NCI-H748 treated with DMSO at 0.1 percent for 48 hours (cell line): ENCODE measurements at regions not wholly inside any gene's neighbourhood (a gene's known extent, or its start where the extent isn't known, plus 50 kb on each side); places are given as distances from the start of the nearest gene placed in this dataset.

ENCODE experiments used
- DNase-seq: peaks from one replicate; lab custom pipeline; 2025; lab: John Stamatoyannopoulos, UW

- no peak for DNase-seq
Measured at GRCh38 chr11:115722711-115723110, 218.5 kb upstream of the CADM1 start.

- DNase-seq: no peak
Measured at GRCh38 chr11:115721296-115721995, 217.2 kb upstream of the CADM1 start.

- DNase-seq: no peak
Measured at GRCh38 chr11:115720602-115721245, 216.5 kb upstream of the CADM1 start.

- DNase-seq: no peak
Measured at GRCh38 chr11:115718945-115719344, 214.7 kb upstream of the CADM1 start.

- no peak for DNase-seq
Measured at GRCh38 chr11:115718106-115718505, 213.9 kb upstream of the CADM1 start.

GRCh38 chr11:115716601-115717529 lies 212.7 kb upstream of the CADM1 start:
- no peak for DNase-seq

GRCh38 chr11:115716080-115716479 lies 211.9 kb upstream of the CADM1 start:
- no peak for DNase-seq

GRCh38 chr11:115715251-115715770 lies 211.1 kb upstream of the CADM1 start:
- DNase-seq: no peak

GRCh38 chr11:115712296-115712695 lies 208.1 kb upstream of the CADM1 start:
- no peak for DNase-seq

GRCh38 chr11:115710980-115711379 lies 206.8 kb upstream of the CADM1 start:
- DNase-seq: no peak

GRCh38 chr11:115710426-115710825 lies 206.2 kb upstream of the CADM1 start:
- DNase-seq: no peak

GRCh38 chr11:115709297-115709696 lies 205.1 kb upstream of the CADM1 start:
- no peak for DNase-seq

- DNase-seq: no peak
Measured at GRCh38 chr11:115707180-115707905, 203.1 kb upstream of the CADM1 start.

GRCh38 chr11:115706626-115707135 lies 202.5 kb upstream of the CADM1 start:
- no peak for DNase-seq

GRCh38 chr11:115705200-115705599 lies 201.0 kb upstream of the CADM1 start:
- no peak for DNase-seq

- DNase-seq: no peak
Measured at GRCh38 chr11:115700981-115701875, 197.0 kb upstream of the CADM1 start.

- DNase-seq: peak; percentile 34
Measured at GRCh38 chr11:115700496-115700895, 196.3 kb upstream of the CADM1 start.

- DNase-seq: no peak
Measured at GRCh38 chr11:115699733-115700132, 195.5 kb upstream of the CADM1 start.

- no peak for DNase-seq
Measured at GRCh38 chr11:115699326-115699725, 195.1 kb upstream of the CADM1 start.

- no peak for DNase-seq
Measured at GRCh38 chr11:115698243-115698642, 194.0 kb upstream of the CADM1 start.

GRCh38 chr11:115696563-115696962 lies 192.3 kb upstream of the CADM1 start:
- no peak for DNase-seq
